ENCODE measurements at regions not wholly inside any gene's neighbourhood (a gene's known extent, or its start where the extent isn't known, plus 50 kb on each side); places are given as distances from the start of the nearest gene placed in this dataset.

DNA sequence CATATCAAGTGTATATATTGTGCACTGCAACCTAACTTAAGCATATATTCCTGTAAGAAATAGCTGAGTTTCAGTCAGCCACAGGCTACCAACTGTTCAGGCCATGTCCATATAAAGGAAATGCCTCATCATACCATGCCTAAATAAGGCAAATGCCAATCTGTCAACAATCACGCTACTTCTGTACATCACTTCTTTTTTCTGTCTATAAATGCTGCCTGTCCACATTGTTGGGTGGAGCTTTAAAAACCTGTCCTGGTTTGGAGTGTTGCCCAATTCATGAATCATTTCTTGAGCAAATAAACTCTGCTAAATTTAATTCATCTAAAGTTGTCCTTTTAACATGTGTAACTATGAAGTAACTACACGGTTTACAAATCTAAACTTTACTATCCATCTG, 1091.9 kb downstream of the NSUN3 start:
- Histone ChIP-seq H3K27ac (no peak overlapping the region), H3K4me3 (no peak overlapping the region), H3K36me3 (no peaks in the 10 kb centered on the region), H3K9me3 (no peaks in the 10 kb centered on the region), H3K4me1 (no peaks in the 10 kb centered on the region), H3K27me3 (no peaks in the 10 kb centered on the region)
- no peak for DNase-seq
- no peak for TF ChIP-seq POLR2A (IDR thresholded peaks at IDR 0.05)
- TF ChIP-seq, protein P1, sequence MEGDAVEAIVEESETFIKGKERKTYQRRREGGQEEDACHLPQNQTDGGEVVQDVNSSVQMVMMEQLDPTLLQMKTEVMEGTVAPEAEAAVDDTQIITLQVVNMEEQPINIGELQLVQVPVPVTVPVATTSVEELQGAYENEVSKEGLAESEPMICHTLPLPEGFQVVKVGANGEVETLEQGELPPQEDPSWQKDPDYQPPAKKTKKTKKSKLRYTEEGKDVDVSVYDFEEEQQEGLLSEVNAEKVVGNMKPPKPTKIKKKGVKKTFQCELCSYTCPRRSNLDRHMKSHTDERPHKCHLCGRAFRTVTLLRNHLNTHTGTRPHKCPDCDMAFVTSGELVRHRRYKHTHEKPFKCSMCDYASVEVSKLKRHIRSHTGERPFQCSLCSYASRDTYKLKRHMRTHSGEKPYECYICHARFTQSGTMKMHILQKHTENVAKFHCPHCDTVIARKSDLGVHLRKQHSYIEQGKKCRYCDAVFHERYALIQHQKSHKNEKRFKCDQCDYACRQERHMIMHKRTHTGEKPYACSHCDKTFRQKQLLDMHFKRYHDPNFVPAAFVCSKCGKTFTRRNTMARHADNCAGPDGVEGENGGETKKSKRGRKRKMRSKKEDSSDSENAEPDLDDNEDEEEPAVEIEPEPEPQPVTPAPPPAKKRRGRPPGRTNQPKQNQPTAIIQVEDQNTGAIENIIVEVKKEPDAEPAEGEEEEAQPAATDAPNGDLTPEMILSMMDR (IDR thresholded peaks at IDR 0.05) = no peak
- WGBS, 2 donors = 28% methylated on average over 2 of the region's 2 CpGs
- intact Hi-C loops (cut with DNase I) = no loop called here

- no peak for DNase-seq
- TF ChIP-seq POLR2A (IDR thresholded peaks at IDR 0.05) = no peak
- TF ChIP-seq, protein P1 (IDR thresholded peaks at IDR 0.05) = no peak
- no peak overlapping the region for H3K27ac ChIP-seq
- WGBS, 2 donors = 18 to 22% methylated on average over 1 of the region's 1 CpG
- H3K9me3 ChIP-seq = no peaks in the 10 kb centered on the region
- no peak overlapping the region for H3K4me3 ChIP-seq
- H3K36me3 ChIP-seq = no peaks in the 10 kb centered on the region
- no peaks in the 10 kb centered on the region for H3K27me3 ChIP-seq
- no peaks in the 10 kb centered on the region for H3K4me1 ChIP-seq
- intact Hi-C loops (cut with DNase I) = no loop called here
Measured at GRCh38 chr3:95162794-95163193, 1099.9 kb downstream of the NSUN3 start.

DNA sequence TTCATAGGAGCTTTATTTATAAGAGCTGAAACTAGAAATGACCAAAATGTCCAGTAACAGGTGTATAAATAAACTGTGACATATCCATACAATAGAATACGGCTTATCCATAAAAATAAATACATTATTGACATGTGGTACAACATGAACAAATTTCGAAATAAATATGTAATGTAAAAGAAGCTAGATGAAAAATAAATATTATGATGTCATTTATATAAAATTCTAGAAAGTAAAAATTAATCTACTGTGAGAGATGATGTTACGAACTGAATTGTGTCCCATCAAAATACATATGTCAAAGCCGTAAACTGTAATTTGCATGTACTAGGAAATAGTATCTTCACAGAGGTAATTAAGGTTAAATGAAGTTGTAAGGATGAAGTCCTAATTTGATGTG, 1104.9 kb downstream of the NSUN3 start:
- intact Hi-C loops (cut with DNase I) = no loop called here
- 80 to 81% methylated on average over 4 of the region's 4 CpGs for WGBS, 2 donors
- H3K4me1 ChIP-seq = no peaks in the 10 kb centered on the region
- TF ChIP-seq, protein P1 (IDR thresholded peaks at IDR 0.05) = no peak
- no peak for TF ChIP-seq POLR2A (IDR thresholded peaks at IDR 0.05)
- DNase-seq = no peak
- H3K27ac ChIP-seq = no peak overlapping the region
- H3K27me3 ChIP-seq = no peaks in the 10 kb centered on the region
- no peaks in the 10 kb centered on the region for H3K36me3 ChIP-seq
- no peaks in the 10 kb centered on the region for H3K9me3 ChIP-seq
- H3K4me3 ChIP-seq = no peak overlapping the region

DNA sequence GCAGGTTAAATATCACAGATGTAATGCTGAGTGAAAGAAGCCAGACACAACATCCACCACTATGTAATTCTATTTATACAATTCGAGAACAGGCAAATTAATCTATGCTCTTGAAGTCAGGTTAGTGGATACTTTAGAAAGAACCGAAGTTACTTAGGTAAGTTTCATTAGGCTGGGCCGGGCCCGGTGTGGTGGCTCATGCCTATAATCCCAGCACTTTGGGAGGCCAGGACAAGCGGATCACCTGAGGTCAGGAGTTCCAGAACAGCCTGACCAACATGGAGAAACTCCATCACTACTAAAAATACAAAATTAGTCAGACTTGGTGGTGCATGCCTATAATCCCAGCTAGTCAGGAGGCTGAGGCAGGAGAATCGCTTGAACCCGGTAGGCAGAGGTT, 1105.7 kb downstream of the NSUN3 start:
- 82 to 87% methylated on average over 7 of the region's 7 CpGs for WGBS, 2 donors
- DNase-seq = no peak
- TF ChIP-seq, protein P1 (IDR thresholded peaks at IDR 0.05) = no peak
- TF ChIP-seq POLR2A (IDR thresholded peaks at IDR 0.05) = no peak
- no peaks in the 10 kb centered on the region for H3K9me3 ChIP-seq
- no peaks in the 10 kb centered on the region for H3K36me3 ChIP-seq
- no peak overlapping the region for H3K27ac ChIP-seq
- H3K27me3 ChIP-seq = no peaks in the 10 kb centered on the region
- no peaks in the 10 kb centered on the region for H3K4me1 ChIP-seq
- intact Hi-C loops (cut with DNase I) = no loop called here
- H3K4me3 ChIP-seq = no peak overlapping the region

GRCh38 chr3:95172164-95172943, 1109.5 kb downstream of the NSUN3 start:
- Histone ChIP-seq H3K27ac (no peak overlapping the region), H3K27me3 (no peaks in the 10 kb centered on the region), H3K9me3 (no peaks in the 10 kb centered on the region), H3K4me3 (no peak overlapping the region), H3K36me3 (no peaks in the 10 kb centered on the region), H3K4me1 (no peaks in the 10 kb centered on the region)
- TF ChIP-seq POLR2A (IDR thresholded peaks at IDR 0.05) = no peak
- TF ChIP-seq, protein P1 (IDR thresholded peaks at IDR 0.05) = no peak
- DNase-seq = no peak
- intact Hi-C loops (cut with DNase I) = no loop called here
- WGBS, 2 donors = 42 to 60% methylated on average over 3 of the region's 3 CpGs
